Gastroesophageal sphincter (tissue), 3 donors: ENCODE measurements at regions not wholly inside any gene's neighbourhood (a gene's known extent, or its start where the extent isn't known, plus 50 kb on each side); places are given as distances from the start of the nearest gene placed in this dataset.

Source experiments
- CTCF ChIP-seq, 4 experiments: fragments of 200-600 bp in 2 of 4; fragments of 450-650 bp in 2 of 4; sonication (generic) in 1 of 4; IDR thresholded peaks; one replicate each; pipeline ENCODE4 v1.5.1; 2017 to 2019; ENCODE audit warnings: antibody characterized with exemption in 4 of 4, mild to moderate bottlenecking in 2 of 4, moderate library complexity in 2 of 4
- EP300 ChIP-seq: sonication (generic); formaldehyde crosslinking; IDR thresholded peaks from one replicate; pipeline ENCODE4 v1.6.1; 2017; ENCODE audit warnings: antibody characterized with exemption, mild to moderate bottlenecking
- POLR2A ChIP-seq, 2 donors: fragments of 450-650 bp; IDR thresholded peaks; one replicate each; pipeline ENCODE4 v1.6.1; 2017; ENCODE audit warnings: antibody characterized with exemption in 2 of 2, mild to moderate bottlenecking in 2 of 2, moderate library complexity in 1 of 2
- POLR2AphosphoS5 ChIP-seq: sonication (generic); formaldehyde crosslinking; IDR thresholded peaks from one replicate; pipeline ENCODE4 v1.6.1; 2017; ENCODE audit warnings: antibody characterized with exemption

- TF ChIP-seq EP300 (no peak), POLR2A (IDR thresholded peaks at IDR 0.05) (no peak), CTCF (IDR thresholded peaks at IDR 0.05) (no peak), POLR2AphosphoS5 (no peak)
These were observed 236.7 kb upstream of the JADE1 start for GRCh38 chr4:128572778-128573241.
